Stomach (tissue), 8 donors: ENCODE measurements at regions not wholly inside any gene's neighbourhood (a gene's known extent, or its start where the extent isn't known, plus 50 kb on each side); places are given as distances from the start of the nearest gene placed in this dataset.

ENCODE experiments used
- DNase-seq, 2 donors: peaks; one replicate each; pipeline versions ENCODE4 v3.0.0 to v3.0.0-alpha.2; 2013 to 2019
- H3K27ac ChIP-seq, 5 donors: fragments of 200-600 bp in 4 of 5; sonication (generic) in 4 of 5; one replicate each; pipeline ENCODE4 v1.5.1; 2013 to 2019; ENCODE audit warnings: mild to moderate bottlenecking in 1 of 5, moderate library complexity in 1 of 5
- H3K27me3 ChIP-seq, 3 donors: fragments of 200-600 bp; sonication (generic); one replicate each; pipeline ENCODE4 v1.5.1; 2017 to 2019; ENCODE audit warnings: mixed run types in 1 of 3
- H3K36me3 ChIP-seq, 4 donors: fragments of 200-600 bp; sonication (generic); 1 replicate in 3 of 4; 2 replicates in 1 of 4; pipeline ENCODE4 v1.5.1; 2016 to 2019
- H3K4me1 ChIP-seq, 4 donors: fragments of 200-600 bp; sonication (generic); one replicate each; pipeline ENCODE4 v1.5.1; 2016 to 2019
- H3K4me3 ChIP-seq, 4 donors: fragments of 200-600 bp; sonication (generic) in 3 of 4; one replicate each; pipeline ENCODE4 v1.5.1; 2016 to 2019; ENCODE audit warnings: mild to moderate bottlenecking in 1 of 4
- H3K9me3 ChIP-seq, 4 donors: fragments of 200-600 bp; sonication (generic); one replicate each; pipeline ENCODE4 v1.5.1; 2016 to 2019
- CTCF ChIP-seq, 7 experiments: fragments of 450-650 bp in 4 of 7; fragments of 200-600 bp in 3 of 7; sonication (generic) in 3 of 7; IDR thresholded peaks; one replicate each; pipeline ENCODE4 v1.5.1; 2016 to 2019; ENCODE audit warnings: antibody characterized with exemption in 7 of 7, control low read depth in 2 of 7, mild to moderate bottlenecking in 1 of 7
- EP300 ChIP-seq: sonication (generic); formaldehyde crosslinking; IDR thresholded peaks from one replicate; pipeline ENCODE4 v1.6.1; 2017; ENCODE audit warnings: antibody characterized with exemption
- POLR2A ChIP-seq, 4 donors: fragments of 450-650 bp; IDR thresholded peaks; one replicate each; pipeline ENCODE4 v1.6.1; 2016; ENCODE audit warnings: antibody characterized with exemption in 4 of 4, control low read depth in 2 of 4, mild to moderate bottlenecking in 1 of 4, moderate library complexity in 1 of 4
- POLR2AphosphoS5 ChIP-seq, 3 donors: sonication (generic); formaldehyde crosslinking; IDR thresholded peaks; one replicate each; pipeline ENCODE4 v1.6.1; 2016; ENCODE audit warnings: antibody characterized with exemption in 3 of 3
- WGBS, 5 donors: extraction: QIAGEN DNeasy Blood & Tissue Kit in 3 of 5; methylation state at CpG; one replicate each; pipeline versions ENCODE4 v1.1.5 to v1.1.7; 2013 to 2018; 5-methylcytosine and 5-hydroxymethylcytosine counted together
- intact Hi-C: fragments of 100-400 bp; cut with DNase I; formaldehyde crosslinking; loops from one replicate; pipeline ENCODE4 v1.15.1; 2023; ENCODE audit warnings: low total_unique reads
- donor health status: healthy with polysubstance abuse.
- donor health status: Bipolar disorder and iron deficiency.
- donor health status: healthy.

GRCh38 chr4:22315628-22316027 is 200.2 kb downstream of the ADGRA3 start:
- WGBS, 5 donors, result 51 to 56% (median 52%) methylated on average over 2 of the region's 2 CpGs
- H3K36me3 ChIP-seq, result no peaks in the 10 kb centered on the region
- intact Hi-C loops, result no loop called here
- no peaks in the 10 kb centered on the region for H3K4me1 ChIP-seq
- no peak for TF ChIP-seq POLR2A (IDR thresholded peaks at IDR 0.05)
- TF ChIP-seq EP300, result no peak
- no peak for TF ChIP-seq CTCF (IDR thresholded peaks at IDR 0.05)
- TF ChIP-seq POLR2AphosphoS5 (IDR thresholded peaks at IDR 0.05), result no peak
- no peaks in the 10 kb centered on the region for H3K27me3 ChIP-seq
- no peaks in the 10 kb centered on the region for H3K9me3 ChIP-seq
- H3K27ac ChIP-seq, result no peak overlapping the region
- H3K4me3 ChIP-seq, result no peak overlapping the region
- no peak for DNase-seq

GRCh38 chr4:22313976-22314375 is 201.9 kb downstream of the ADGRA3 start:
- Histone ChIP-seq H3K9me3 (no peaks in the 10 kb centered on the region), H3K36me3 (no peaks in the 10 kb centered on the region), H3K27ac (no peak overlapping the region), H3K27me3 (no peaks in the 10 kb centered on the region), H3K4me1 (no peaks in the 10 kb centered on the region), H3K4me3 (no peak overlapping the region)
- DNase-seq, result no peak
- no peak for TF ChIP-seq EP300
- TF ChIP-seq POLR2AphosphoS5 (IDR thresholded peaks at IDR 0.05), result no peak
- TF ChIP-seq POLR2A (IDR thresholded peaks at IDR 0.05), result no peak
- TF ChIP-seq CTCF (IDR thresholded peaks at IDR 0.05), result no peak
- intact Hi-C loops, result no loop called here

- Histone ChIP-seq H3K4me3 (no peak overlapping the region), H3K36me3 (no peaks in the 10 kb centered on the region), H3K27ac (no peak overlapping the region), H3K9me3 (no peaks in the 10 kb centered on the region), H3K4me1 (no peaks in the 10 kb centered on the region), H3K27me3 (no peaks in the 10 kb centered on the region)
- WGBS, 5 donors, result 86 to 91% (median 90%) methylated on average over 4 of the region's 4 CpGs
- no peak for DNase-seq
- intact Hi-C loops, result no loop called here
- TF ChIP-seq CTCF (IDR thresholded peaks at IDR 0.05) (no peak), POLR2A (IDR thresholded peaks at IDR 0.05) (no peak), EP300 (no peak), POLR2AphosphoS5 (IDR thresholded peaks at IDR 0.05) (no peak)
Observed at GRCh38 chr4:22312113-22312512, 203.8 kb downstream of the ADGRA3 start.

- TF ChIP-seq CTCF (IDR thresholded peaks at IDR 0.05), result no peak
- TF ChIP-seq POLR2A (IDR thresholded peaks at IDR 0.05), result no peak
- no peak for TF ChIP-seq POLR2AphosphoS5 (IDR thresholded peaks at IDR 0.05)
- no peak for TF ChIP-seq EP300
- no peak for DNase-seq
- H3K4me1 ChIP-seq, result no peaks in the 10 kb centered on the region
- no peak overlapping the region for H3K27ac ChIP-seq
- H3K4me3 ChIP-seq, result no peak overlapping the region
- peaks cover 0 to 25% (median 17%) of the 10 kb centered on the region in 4 donors for H3K9me3 ChIP-seq
- no peaks in the 10 kb centered on the region for H3K36me3 ChIP-seq
- intact Hi-C loops, result no loop called here
- no peaks in the 10 kb centered on the region for H3K27me3 ChIP-seq
- WGBS, 5 donors, result 68 to 83% (median 79%) methylated on average over 2 of the region's 2 CpGs
Observed at GRCh38 chr4:22301253-22301652, 214.6 kb downstream of the ADGRA3 start.
